ENCODE measurements at regions not wholly inside any gene's neighbourhood (a gene's known extent, or its start where the extent isn't known, plus 50 kb on each side); places are given as distances from the start of the nearest gene placed in this dataset.

GRCh38 chr1:4553761-4554160 is 100.6 kb upstream of the AJAP1 start:
- Histone ChIP-seq H3K9me3 (no peaks in the 10 kb centered on the region), H3K4me3 (no peak overlapping the region), H3K27ac (no peak overlapping the region), H3K36me3 (no peaks in the 10 kb centered on the region), H3K27me3 (no peaks in the 10 kb centered on the region), H3K4me1 (no peaks in the 10 kb centered on the region)
- intact Hi-C loops (cut with DNase I; ENCODE audit: low total_unique reads) = no loop called here
- TF ChIP-seq CTCF (IDR thresholded peaks at IDR 0.05) (no peak), POLR2A (IDR thresholded peaks at IDR 0.05) (no peak)
- no peak for DNase-seq

- H3K27ac ChIP-seq = no peak overlapping the region
- DNase-seq = no peak
- H3K4me1 ChIP-seq = no peaks in the 10 kb centered on the region
- no peaks in the 10 kb centered on the region for H3K9me3 ChIP-seq
- H3K4me3 ChIP-seq = no peak overlapping the region
- H3K36me3 ChIP-seq = no peaks in the 10 kb centered on the region
- intact Hi-C loops (cut with DNase I; ENCODE audit: low total_unique reads) = no loop called here
- no peak for TF ChIP-seq CTCF (IDR thresholded peaks at IDR 0.05)
- no peak for TF ChIP-seq POLR2A (IDR thresholded peaks at IDR 0.05)
- no peaks in the 10 kb centered on the region for H3K27me3 ChIP-seq
These were observed 100.0 kb upstream of the AJAP1 start for GRCh38 chr1:4554271-4554865.

- Histone ChIP-seq H3K27me3 (no peaks in the 10 kb centered on the region), H3K36me3 (no peaks in the 10 kb centered on the region), H3K4me1 (no peaks in the 10 kb centered on the region), H3K9me3 (no peaks in the 10 kb centered on the region), H3K4me3 (no peak overlapping the region), H3K27ac (no peak overlapping the region)
- intact Hi-C loops (cut with DNase I; ENCODE audit: low total_unique reads) = no loop called here
- TF ChIP-seq POLR2A (IDR thresholded peaks at IDR 0.05) (no peak), CTCF (IDR thresholded peaks at IDR 0.05) (no peak)
- no peak for DNase-seq
These were observed 96.5 kb upstream of the AJAP1 start for GRCh38 chr1:4557949-4558348.

GRCh38 chr1:4561205-4561604 is 93.2 kb upstream of the AJAP1 start:
- Histone ChIP-seq H3K27ac (no peak overlapping the region), H3K4me1 (no peaks in the 10 kb centered on the region), H3K4me3 (no peak overlapping the region), H3K27me3 (no peaks in the 10 kb centered on the region), H3K9me3 (no peaks in the 10 kb centered on the region), H3K36me3 (no peaks in the 10 kb centered on the region)
- intact Hi-C loops (cut with DNase I; ENCODE audit: low total_unique reads) = no loop called here
- no peak for DNase-seq
- TF ChIP-seq POLR2A (IDR thresholded peaks at IDR 0.05) (no peak), CTCF (IDR thresholded peaks at IDR 0.05) (no peak)

- H3K27me3 ChIP-seq = no peaks in the 10 kb centered on the region
- intact Hi-C loops (cut with DNase I; ENCODE audit: low total_unique reads) = no loop called here
These were observed 92.1 kb upstream of the AJAP1 start for GRCh38 chr1:4562321-4562720.

More at GRCh38 chr1:4562321-4562720, 92.1 kb upstream of the AJAP1 start:
- TF ChIP-seq CTCF (IDR thresholded peaks at IDR 0.05) = no peak
- no peak for TF ChIP-seq POLR2A (IDR thresholded peaks at IDR 0.05)
- Histone ChIP-seq H3K36me3 (no peaks in the 10 kb centered on the region), H3K9me3 (no peaks in the 10 kb centered on the region), H3K4me1 (no peaks in the 10 kb centered on the region), H3K27ac (no peak overlapping the region), H3K4me3 (no peak overlapping the region)
- DNase-seq = no peak
